Retinal pigment epithelial cell (primary cell): ENCODE measurements at regions not wholly inside any gene's neighbourhood (a gene's known extent, or its start where the extent isn't known, plus 50 kb on each side); places are given as distances from the start of the nearest gene placed in this dataset.

ENCODE experiments used
- DNase-seq: peaks from one replicate; pipeline ENCODE4 v3.0.0-alpha.2; 2010; ENCODE audit warnings: low read depth
- H3K4me3 ChIP-seq: 2 replicates; pipeline ENCODE4 v1.5.1; 2011; ENCODE audit warnings: mild to moderate bottlenecking, low read length, control low read depth, moderate library complexity
- TF ChIP-seq, protein P1 (sequence below): conservative IDR thresholded peaks from 2 replicates; pipeline ENCODE4 v1.5.1; 2011; ENCODE audit warnings: low read depth, low read length, control low read depth, inconsistent platforms

GRCh38 chr5:33240558-33240957 is 200.2 kb upstream of the TARS1 start:
- no peak for DNase-seq
- TF ChIP-seq, protein P1, sequence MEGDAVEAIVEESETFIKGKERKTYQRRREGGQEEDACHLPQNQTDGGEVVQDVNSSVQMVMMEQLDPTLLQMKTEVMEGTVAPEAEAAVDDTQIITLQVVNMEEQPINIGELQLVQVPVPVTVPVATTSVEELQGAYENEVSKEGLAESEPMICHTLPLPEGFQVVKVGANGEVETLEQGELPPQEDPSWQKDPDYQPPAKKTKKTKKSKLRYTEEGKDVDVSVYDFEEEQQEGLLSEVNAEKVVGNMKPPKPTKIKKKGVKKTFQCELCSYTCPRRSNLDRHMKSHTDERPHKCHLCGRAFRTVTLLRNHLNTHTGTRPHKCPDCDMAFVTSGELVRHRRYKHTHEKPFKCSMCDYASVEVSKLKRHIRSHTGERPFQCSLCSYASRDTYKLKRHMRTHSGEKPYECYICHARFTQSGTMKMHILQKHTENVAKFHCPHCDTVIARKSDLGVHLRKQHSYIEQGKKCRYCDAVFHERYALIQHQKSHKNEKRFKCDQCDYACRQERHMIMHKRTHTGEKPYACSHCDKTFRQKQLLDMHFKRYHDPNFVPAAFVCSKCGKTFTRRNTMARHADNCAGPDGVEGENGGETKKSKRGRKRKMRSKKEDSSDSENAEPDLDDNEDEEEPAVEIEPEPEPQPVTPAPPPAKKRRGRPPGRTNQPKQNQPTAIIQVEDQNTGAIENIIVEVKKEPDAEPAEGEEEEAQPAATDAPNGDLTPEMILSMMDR, result no peak
- no peak overlapping the region for H3K4me3 ChIP-seq

GRCh38 chr5:33241802-33242201 is 199.0 kb upstream of the TARS1 start:
- DNase-seq, result no peak
- TF ChIP-seq, protein P1, result no peak
- no peak overlapping the region for H3K4me3 ChIP-seq

DNA sequence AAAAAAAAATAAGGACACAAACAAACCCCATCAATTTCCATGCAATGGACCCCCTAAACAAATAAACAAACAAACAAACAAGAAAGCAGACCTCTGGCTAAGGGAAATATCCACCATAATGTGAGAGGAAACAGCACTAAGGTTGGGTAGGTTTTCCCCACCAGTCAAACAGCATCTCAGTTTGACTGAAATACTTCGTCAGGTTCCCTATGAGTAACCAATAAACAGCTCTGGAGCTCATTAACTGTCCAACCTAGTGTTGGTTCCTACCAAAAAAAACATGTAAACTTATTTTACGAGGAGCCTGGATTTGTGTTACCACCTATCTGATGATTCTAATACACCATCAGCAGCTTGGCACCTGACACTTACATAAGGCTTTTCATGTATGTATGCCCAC is 198.5 kb upstream of the TARS1 start:
- H3K4me3 ChIP-seq, result no peak overlapping the region
- TF ChIP-seq, protein P1, result no peak
- no peak for DNase-seq

DNA sequence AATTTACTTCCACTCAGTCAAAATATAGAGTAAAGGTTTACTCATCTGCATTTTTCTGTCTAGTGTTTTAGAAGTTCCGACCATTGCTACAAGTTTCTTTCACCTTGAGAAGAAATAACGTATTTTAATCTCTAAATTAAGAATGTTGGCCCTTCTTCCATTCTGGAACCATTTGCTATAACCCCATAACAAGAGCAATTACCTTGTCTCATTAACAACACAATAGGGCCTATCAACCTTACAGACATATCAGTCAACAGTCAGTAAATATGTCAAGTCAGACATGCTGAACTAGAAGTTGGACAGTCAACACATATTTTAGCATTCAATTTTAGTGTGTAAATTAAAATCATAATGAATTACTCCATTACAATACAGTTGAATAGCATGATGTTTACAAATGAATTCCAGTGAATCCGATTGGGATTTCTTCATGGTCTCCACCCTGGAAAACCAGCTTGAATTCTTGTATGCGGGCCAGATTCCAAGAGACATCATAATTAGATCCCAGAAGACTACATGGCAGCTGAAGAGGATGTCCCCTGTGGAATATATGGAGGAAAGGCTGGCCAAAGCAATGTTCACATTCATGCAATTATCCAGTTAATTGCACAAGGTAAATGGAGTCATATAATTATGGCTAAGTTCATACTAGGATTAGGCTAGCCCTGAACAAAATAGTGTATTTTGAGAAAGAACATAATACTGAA is 196.2 kb upstream of the TARS1 start:
- no peak overlapping the region for H3K4me3 ChIP-seq
- TF ChIP-seq, protein P1, result no peak
- no peak for DNase-seq

GRCh38 chr5:33254579-33254978 is 186.2 kb upstream of the TARS1 start:
- H3K4me3 ChIP-seq, result no peak overlapping the region
- DNase-seq, result no peak
- TF ChIP-seq, protein P1, result no peak

GRCh38 chr5:33257807-33258429 is 182.8 kb upstream of the TARS1 start:
- no peak overlapping the region for H3K4me3 ChIP-seq
- DNase-seq, result peak; percentile 69
- TF ChIP-seq, protein P1, result no peak

DNA sequence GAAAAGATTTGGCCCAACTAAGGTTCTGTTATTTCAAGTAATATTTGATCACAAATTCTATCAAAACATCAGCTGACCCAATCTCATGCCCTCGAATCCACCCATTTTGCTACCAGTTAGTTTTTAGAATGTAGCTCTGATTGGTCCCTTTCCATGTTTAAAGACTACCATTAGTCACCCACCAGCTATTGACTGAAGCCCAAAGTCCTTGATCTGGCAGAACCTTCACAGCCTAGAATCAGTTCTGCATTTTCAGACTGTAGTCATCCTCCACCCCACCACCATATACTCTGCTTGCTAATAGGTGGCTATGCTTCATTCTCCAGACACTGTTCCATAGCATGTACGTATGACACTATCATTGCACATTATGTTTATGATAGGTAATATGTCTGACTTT is 182.2 kb upstream of the TARS1 start:
- no peak overlapping the region for H3K4me3 ChIP-seq
- TF ChIP-seq, protein P1, result no peak
- DNase-seq, result no peak
